GM19397 (cell line): ENCODE measurements at regions not wholly inside any gene's neighbourhood (a gene's known extent, or its start where the extent isn't known, plus 50 kb on each side); places are given as distances from the start of the nearest gene placed in this dataset.

Experiments used
- ATAC-seq: cut with Tn5 transposase; IDR thresholded peaks from one replicate; pipeline ENCODE4 v1.9.1; 2021; ENCODE audit warnings: mild to moderate bottlenecking, moderate library complexity; ENCODE audit not compliant: unreplicated experiment

- ATAC-seq: no peak
Observed at GRCh38 chr3:111244760-111245159, 173.1 kb downstream of the NECTIN3 start.

- ATAC-seq: no peak
Observed at GRCh38 chr3:111246967-111247760, 175.5 kb downstream of the NECTIN3 start.

GRCh38 chr3:111248406-111248805 lies 176.8 kb downstream of the NECTIN3 start:
- ATAC-seq: no peak

DNA sequence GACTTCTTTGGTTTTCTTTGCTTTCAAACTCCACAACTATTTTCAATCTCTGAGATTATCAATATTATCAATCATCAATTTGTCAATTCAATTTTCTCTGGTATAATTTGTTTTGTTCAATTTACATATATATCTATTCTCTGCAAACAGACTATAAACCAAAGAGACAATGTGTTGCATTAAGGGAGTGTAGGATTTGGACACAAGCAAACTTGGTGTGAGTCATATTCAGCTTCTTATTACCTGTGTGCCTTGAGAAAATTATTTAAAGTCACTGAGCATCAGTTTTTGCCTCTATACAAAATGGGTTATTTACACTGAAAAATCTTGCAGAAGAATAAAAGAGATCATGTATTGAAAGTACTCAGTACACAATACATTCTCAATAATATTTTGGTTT lies 177.8 kb downstream of the NECTIN3 start:
- ATAC-seq: no peak

- ATAC-seq: peak; percentile 54
Observed at GRCh38 chr3:111252779-111253178, 181.2 kb downstream of the NECTIN3 start.

GRCh38 chr3:111253733-111254132 lies 182.1 kb downstream of the NECTIN3 start:
- no peak for ATAC-seq

DNA sequence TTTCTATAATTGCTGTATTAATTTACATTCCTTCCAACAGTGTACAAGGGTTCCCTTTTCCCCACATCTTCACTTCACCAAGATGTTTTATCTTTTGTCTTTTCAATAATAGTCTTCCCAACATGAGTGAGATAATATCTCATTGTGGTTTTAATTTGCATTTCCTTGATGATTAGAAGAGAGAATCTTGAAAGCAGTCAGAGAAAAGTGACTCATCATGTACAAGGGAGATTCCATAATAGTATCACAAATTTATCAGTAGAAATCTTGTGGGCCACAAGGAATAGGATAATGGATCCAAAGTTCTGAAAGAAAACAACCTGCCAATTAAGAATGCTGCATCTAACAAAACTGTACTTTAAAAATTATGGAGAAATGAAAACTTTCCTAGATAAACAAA lies 189.3 kb downstream of the NECTIN3 start:
- peak; percentile 55 for ATAC-seq

DNA sequence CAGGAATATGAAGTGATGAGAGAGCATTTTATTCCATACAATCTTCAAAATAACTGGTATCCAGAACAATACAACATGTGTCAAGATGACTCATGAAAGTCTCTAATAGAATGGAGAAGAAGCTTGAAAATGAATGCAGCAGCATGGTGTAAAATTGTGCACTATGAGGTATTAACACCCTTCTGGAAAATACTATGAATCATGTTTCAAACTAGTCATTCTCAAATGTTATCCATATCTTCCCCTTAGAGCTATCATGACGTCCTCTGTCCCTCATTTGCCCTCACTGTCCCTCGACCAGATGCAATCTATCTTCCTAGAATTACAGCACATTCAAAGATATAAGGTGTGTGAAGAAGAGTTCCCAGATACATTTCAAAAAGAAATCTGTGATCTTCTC lies 198.2 kb downstream of the NECTIN3 start:
- no peak for ATAC-seq

DNA sequence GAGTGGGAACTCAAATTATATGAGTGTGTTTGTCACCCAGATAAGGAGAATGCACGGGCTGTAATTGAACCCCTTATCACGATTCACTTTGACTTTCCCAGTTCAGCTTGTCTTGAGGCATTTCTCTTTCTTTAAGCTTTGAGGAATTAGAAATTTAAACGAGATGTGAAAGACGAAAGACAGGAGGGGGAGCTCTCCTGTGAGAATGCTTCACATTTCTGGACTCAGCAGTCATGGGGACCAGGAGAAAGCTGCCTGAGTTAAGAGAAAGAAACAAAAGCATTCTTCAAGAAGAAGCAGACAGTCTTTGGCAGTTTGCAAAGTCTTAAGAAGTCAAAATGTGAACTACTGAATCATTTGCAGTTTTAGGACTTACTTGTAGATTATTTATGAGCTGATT lies 205.6 kb downstream of the NECTIN3 start:
- ATAC-seq: no peak

- no peak for ATAC-seq
Observed at GRCh38 chr3:111278959-111279358, 207.3 kb downstream of the NECTIN3 start.

- ATAC-seq: no peak
Observed at GRCh38 chr3:111282024-111282423, 210.4 kb downstream of the NECTIN3 start.

GRCh38 chr3:111283165-111283564 lies 211.5 kb downstream of the NECTIN3 start:
- ATAC-seq: no peak

DNA sequence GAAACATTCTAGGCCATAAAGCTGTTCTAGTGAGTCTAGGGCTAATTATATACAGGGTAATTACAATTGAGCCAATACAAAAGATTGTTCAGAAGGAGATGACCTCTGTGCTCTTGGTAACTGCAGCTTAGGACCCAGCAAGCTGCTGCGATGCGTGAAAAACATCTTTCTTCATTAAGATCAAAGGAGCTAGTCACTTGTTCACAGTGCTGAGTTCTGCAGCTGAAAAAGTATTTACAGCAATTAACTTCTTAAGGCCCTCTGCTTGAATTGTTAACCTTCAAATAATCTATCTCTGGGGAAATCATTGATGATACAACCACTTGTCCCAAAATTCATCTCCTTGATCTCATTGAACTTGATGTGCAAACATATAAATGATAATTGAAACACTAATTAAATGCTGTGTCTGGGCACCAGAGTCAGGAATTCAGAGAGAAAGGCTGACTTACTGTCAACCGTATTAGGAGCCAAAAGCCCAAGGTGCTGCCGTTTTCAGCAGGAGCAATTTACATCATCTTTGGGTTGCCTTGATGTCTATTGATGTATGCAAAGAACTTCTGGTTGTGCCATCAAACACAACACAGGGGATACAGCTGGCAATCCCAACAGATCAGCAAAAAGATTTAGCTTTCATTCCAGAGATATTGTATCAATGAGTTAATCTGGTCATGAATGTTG lies 213.0 kb downstream of the NECTIN3 start:
- no peak for ATAC-seq

- ATAC-seq: no peak
Observed at GRCh38 chr3:111285184-111285538, 213.5 kb downstream of the NECTIN3 start.

DNA sequence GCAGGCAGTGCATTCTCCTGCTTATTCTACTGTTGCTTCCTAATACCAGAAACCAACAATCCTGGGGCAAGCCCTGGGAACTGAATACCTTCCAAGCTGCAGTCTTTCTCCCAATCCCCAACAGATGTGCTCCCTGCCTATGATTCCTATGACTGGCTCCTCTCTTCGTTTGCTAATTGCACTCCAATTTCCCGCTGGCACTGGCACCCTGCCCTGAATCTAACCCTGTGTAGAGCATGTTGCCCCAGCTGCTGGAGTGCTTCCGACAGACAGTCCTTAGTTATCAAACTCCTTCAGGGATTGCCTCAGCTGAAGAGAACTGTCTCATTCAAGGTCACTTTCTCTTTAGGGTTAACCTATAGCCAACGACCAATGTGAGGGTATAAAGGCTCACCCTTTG lies 214.1 kb downstream of the NECTIN3 start:
- no peak for ATAC-seq

- ATAC-seq: no peak
Observed at GRCh38 chr3:111286746-111287145, 215.1 kb downstream of the NECTIN3 start.

DNA sequence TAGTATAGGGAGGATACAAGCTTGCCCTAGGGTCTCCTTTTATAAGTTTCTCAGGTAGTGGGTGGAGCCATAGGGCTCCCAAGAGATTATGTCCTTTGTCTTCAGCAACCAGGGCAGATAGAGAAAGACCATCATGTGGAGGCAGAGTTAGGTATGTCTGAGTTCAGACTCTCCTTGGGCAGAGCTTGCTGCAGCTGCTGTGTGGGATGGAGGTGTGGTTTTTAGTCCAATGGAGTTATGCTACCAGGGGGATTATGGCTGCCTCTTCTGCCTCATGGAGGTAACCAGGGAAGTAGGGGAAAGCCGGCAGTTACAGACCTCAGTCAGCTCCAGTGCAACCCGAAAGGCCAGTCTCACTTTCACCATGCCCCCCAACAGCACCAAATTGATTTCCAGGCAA lies 220.5 kb downstream of the NECTIN3 start:
- ATAC-seq: no peak

DNA sequence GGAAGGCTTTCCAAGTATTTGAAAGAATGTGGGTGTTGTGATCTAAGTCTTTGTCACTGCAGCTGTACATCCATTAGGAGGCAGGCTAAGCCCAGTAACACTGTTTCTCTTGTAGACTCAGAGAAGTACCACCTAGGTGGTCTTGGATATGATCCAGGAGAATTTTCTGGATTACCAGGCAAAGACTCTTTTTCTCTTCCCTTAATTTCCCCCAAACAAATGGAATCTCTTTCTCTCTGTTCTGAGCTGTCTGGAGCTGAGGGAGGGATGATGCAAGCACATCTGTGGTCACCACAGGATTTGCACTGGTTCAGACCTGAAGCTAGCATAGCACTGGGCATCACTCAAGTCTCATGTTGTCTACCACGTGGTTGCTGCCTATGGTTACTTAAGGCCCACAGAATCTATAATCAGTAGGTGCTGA lies 227.6 kb downstream of the NECTIN3 start:
- no peak for ATAC-seq

GRCh38 chr3:111301238-111301798 lies 229.7 kb downstream of the NECTIN3 start:
- no peak for ATAC-seq

DNA sequence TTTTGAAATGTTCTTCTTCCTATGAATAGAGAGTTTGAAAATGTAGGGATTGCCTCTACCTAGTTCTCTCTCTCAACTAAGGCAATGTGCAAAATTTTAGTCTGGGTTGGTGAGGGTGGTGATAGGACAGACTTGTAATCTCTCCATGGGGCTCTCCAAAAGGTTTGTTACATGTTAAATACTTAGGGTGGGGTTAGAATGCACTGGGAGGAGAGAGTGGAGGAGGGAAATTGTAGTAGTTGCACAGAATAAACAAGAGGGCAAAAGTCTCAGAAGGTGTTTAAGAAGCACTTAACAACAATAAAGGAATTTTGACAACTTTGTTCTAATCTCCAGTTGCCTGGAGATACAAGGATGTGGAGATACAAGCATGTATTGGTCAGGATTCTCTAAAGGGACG lies 230.4 kb downstream of the NECTIN3 start:
- ATAC-seq: no peak

DNA sequence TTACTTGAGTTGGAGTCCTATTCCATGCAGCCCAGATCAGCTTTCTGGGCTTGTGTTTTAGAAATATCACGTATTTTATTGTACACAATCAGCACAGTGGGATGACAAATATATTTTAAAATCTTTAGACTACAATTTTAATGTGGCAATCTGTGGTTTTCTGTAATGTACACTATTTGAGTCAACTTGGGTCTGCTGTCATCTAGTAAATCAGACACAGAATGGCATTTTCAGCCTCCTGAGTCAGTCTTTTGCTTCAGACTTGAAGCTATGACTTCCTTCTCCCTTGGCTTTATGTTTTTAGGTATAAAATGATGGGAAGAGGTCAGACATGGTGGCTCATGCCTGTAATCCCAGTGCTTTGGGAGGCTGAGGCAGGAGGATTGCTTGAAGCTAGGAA lies 232.1 kb downstream of the NECTIN3 start:
- ATAC-seq: no peak

DNA sequence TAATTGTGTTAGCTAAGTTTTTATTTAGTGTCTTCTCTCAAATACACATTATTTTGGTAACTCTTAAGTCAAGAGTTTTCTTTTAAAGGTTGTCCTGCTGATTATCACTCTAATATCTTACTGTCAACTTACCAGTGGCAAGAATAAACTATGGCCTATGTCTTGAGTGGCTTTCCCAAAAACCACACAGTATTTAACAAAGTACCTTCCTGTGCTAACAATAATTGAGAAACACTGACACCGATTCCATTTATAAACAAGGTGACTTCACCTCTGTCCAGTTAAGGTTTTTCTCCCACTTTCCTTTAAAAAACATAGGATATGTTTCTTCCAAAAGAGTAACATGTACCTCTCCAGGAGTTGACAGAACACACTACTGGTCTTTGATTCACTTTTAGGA lies 234.3 kb upstream of the CD96 start:
- ATAC-seq: no peak
